ENCODE measurements at regions not wholly inside any gene's neighbourhood (a gene's known extent, or its start where the extent isn't known, plus 50 kb on each side); places are given as distances from the start of the nearest gene placed in this dataset.

DNA sequence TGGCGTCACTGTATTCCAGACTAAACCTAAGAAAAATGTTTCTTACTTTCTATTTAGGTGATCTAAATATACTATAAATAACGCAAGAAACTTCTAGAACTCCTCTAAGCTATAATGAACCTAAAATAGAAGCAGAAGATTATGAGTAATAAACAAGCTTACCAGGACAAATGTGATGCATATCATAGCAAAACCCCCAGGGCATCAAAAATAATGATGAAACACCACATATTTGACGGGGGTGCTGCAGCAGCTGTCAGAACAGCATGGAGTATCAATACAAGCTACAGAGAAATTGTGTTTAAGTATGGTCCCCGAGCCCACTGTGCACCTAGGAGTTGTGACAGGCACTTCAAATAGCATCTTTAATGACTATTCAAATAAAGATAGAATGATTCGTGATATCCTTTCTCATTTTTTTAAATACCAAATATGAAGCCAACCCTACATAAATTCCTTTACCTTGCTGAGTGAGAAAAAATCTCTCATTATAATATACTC lies 337.3 kb downstream of the CENPC start:
- TF ChIP-seq, protein P1, sequence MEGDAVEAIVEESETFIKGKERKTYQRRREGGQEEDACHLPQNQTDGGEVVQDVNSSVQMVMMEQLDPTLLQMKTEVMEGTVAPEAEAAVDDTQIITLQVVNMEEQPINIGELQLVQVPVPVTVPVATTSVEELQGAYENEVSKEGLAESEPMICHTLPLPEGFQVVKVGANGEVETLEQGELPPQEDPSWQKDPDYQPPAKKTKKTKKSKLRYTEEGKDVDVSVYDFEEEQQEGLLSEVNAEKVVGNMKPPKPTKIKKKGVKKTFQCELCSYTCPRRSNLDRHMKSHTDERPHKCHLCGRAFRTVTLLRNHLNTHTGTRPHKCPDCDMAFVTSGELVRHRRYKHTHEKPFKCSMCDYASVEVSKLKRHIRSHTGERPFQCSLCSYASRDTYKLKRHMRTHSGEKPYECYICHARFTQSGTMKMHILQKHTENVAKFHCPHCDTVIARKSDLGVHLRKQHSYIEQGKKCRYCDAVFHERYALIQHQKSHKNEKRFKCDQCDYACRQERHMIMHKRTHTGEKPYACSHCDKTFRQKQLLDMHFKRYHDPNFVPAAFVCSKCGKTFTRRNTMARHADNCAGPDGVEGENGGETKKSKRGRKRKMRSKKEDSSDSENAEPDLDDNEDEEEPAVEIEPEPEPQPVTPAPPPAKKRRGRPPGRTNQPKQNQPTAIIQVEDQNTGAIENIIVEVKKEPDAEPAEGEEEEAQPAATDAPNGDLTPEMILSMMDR (IDR thresholded peaks at IDR 0.05 in 8 of 11, conservative IDR thresholded peaks at IDR 0.05 in 3 of 11) = no peak
- no peak for TF ChIP-seq POLR2AphosphoS5 (IDR thresholded peaks at IDR 0.05)
